Stomach smooth muscle (tissue), 2 donors: ENCODE measurements at regions not wholly inside any gene's neighbourhood (a gene's known extent, or its start where the extent isn't known, plus 50 kb on each side); places are given as distances from the start of the nearest gene placed in this dataset.

ENCODE experiments used
- H3K27ac ChIP-seq: one replicate; pipeline ENCODE4 v1.7.0; 2013; ENCODE audit warnings: mild to moderate bottlenecking, low read length, inconsistent platforms
- H3K27me3 ChIP-seq, 2 donors: one replicate each; pipeline ENCODE4 v1.7.0; 2013; ENCODE audit warnings: low read length in 2 of 2; ENCODE audit not compliant: insufficient read depth in 2 of 2, control insufficient read depth in 1 of 2
- H3K36me3 ChIP-seq, 2 donors: one replicate each; pipeline ENCODE4 v1.7.0; 2013; ENCODE audit warnings: low read length in 2 of 2; ENCODE audit not compliant: control insufficient read depth in 2 of 2, insufficient read depth in 2 of 2
- H3K4me1 ChIP-seq: one replicate; pipeline ENCODE4 v1.7.0; 2013; ENCODE audit warnings: low read length; ENCODE audit not compliant: control insufficient read depth, insufficient read depth
- H3K4me3 ChIP-seq, 2 donors: one replicate each; pipeline ENCODE4 v1.7.0; 2013; ENCODE audit warnings: low read length in 2 of 2
- H3K9ac ChIP-seq, 2 donors: one replicate each; pipeline ENCODE4 v1.7.0; 2013; ENCODE audit warnings: low read length in 2 of 2, mild to moderate bottlenecking in 1 of 2
- H3K9me3 ChIP-seq, 2 donors: one replicate each; pipeline ENCODE4 v1.7.0; 2013; ENCODE audit warnings: low read length in 2 of 2; ENCODE audit not compliant: control insufficient read depth in 2 of 2
- donor health status: healthy.
- donor health status: Pancreatic carcinoma.

GRCh38 chr21:31554511-31555022, 104.9 kb upstream of the SOD1 start:
- Histone ChIP-seq H3K27me3 (peaks cover 28 to 32% of the 10 kb centered on the region in 2 donors), H3K9ac (no peak overlapping the region)

GRCh38 chr21:31553926-31554325, 105.6 kb upstream of the SOD1 start:
- H3K27ac ChIP-seq = no peak overlapping the region
- no peaks in the 10 kb centered on the region for H3K36me3 ChIP-seq
- H3K9ac ChIP-seq = no peak overlapping the region
- no peaks in the 10 kb centered on the region for H3K9me3 ChIP-seq
- H3K4me3 ChIP-seq = no peak overlapping the region
- peaks cover 26 to 32% of the 10 kb centered on the region in 2 donors for H3K27me3 ChIP-seq
- peaks cover 13% of the 10 kb centered on the region for H3K4me1 ChIP-seq

More at GRCh38 chr21:31554511-31555022, 104.9 kb upstream of the SOD1 start:
- peaks cover 19% of the 10 kb centered on the region for H3K4me1 ChIP-seq
- no peak overlapping the region for H3K27ac ChIP-seq
- no peaks in the 10 kb centered on the region for H3K9me3 ChIP-seq
- H3K36me3 ChIP-seq = no peaks in the 10 kb centered on the region
- no peak overlapping the region for H3K4me3 ChIP-seq

DNA sequence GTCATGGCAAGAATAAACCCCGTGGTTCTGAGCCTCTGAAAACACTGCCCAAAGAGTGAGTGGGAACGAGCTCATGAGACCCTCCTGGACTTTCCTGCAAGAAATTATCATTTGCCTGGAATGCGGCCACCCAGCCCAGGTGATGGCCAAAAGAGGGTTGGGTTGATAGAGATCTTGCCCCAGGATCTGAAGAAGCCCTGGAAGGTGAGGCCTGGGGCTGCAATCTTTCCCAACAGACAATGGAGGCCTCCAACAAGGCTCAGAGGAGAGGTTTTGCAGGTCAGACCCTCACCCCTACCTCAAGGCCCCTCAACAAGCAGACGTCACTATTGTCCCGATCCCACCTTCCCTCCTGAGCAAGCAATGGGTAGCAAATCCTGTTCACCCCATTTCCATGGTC, 106.0 kb upstream of the SOD1 start:
- Histone ChIP-seq H3K9me3 (no peaks in the 10 kb centered on the region), H3K4me1 (peaks cover 9% of the 10 kb centered on the region), H3K4me3 (no peak overlapping the region), H3K27me3 (peaks cover 25 to 32% of the 10 kb centered on the region in 2 donors), H3K36me3 (no peaks in the 10 kb centered on the region), H3K27ac (no peak overlapping the region), H3K9ac (no peak overlapping the region)

DNA sequence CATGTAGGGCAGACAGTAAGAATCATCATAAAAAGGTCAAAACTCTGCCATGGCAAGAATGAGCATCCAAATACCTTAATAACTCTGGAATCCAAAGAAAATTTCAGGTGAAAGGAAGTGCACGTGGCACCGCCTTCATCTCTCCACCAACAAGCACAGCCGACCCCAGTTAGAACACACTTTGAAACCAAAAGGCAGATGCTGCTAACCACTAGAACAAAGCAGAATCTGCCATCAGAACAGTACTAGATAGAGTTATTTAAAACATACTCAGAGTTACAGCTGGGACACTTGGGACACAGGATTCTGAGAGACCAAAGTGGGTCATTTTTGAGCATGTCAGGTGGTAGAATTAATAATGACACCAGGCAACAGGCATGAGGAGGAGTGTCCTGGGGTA, 106.7 kb upstream of the SOD1 start:
- Histone ChIP-seq H3K4me3 (no peak overlapping the region), H3K4me1 (peaks cover 5% of the 10 kb centered on the region), H3K27me3 (peaks cover 23 to 26% of the 10 kb centered on the region in 2 donors), H3K9ac (no peak overlapping the region), H3K27ac (no peak overlapping the region), H3K9me3 (no peaks in the 10 kb centered on the region), H3K36me3 (no peaks in the 10 kb centered on the region)

DNA sequence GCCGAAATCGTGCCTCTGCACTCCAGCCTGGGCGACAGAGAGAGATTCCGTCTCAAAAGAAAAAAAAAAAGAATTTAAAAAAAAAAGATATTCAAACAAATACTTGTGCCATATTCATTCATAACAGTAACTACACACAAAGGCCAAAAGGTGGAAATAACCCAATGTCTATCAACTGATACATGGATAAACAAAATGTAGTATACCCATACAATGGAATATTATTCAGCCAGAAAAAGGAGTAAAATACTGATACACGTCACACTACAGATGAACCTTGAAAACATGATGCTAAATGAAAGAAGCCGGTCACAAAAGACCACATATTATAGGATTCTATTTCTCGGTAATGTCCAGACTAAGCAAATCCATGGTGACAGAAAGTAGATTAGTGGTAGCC, 109.4 kb upstream of the SOD1 start:
- Histone ChIP-seq H3K27me3 (peaks cover 0 to 6% of the 10 kb centered on the region in 2 donors), H3K27ac (no peak overlapping the region), H3K9ac (no peak overlapping the region), H3K9me3 (no peaks in the 10 kb centered on the region), H3K36me3 (no peaks in the 10 kb centered on the region), H3K4me1 (no peaks in the 10 kb centered on the region), H3K4me3 (no peak overlapping the region)

GRCh38 chr21:31548688-31549087, 110.8 kb upstream of the SOD1 start:
- H3K27me3 ChIP-seq = peaks cover 0 to 6% of the 10 kb centered on the region in 2 donors
- H3K9me3 ChIP-seq = no peaks in the 10 kb centered on the region

GRCh38 chr21:31546443-31547170, 112.9 kb upstream of the SOD1 start:
- H3K4me3 ChIP-seq = no peak overlapping the region
- no peaks in the 10 kb centered on the region for H3K4me1 ChIP-seq
- H3K27ac ChIP-seq = no peak overlapping the region
- peaks cover 0 to 2% of the 10 kb centered on the region in 2 donors for H3K27me3 ChIP-seq
- H3K9me3 ChIP-seq = no peaks in the 10 kb centered on the region
- no peak overlapping the region for H3K9ac ChIP-seq
- H3K36me3 ChIP-seq = no peaks in the 10 kb centered on the region

More at GRCh38 chr21:31548688-31549087, 110.8 kb upstream of the SOD1 start:
- Histone ChIP-seq H3K36me3 (no peaks in the 10 kb centered on the region), H3K4me3 (no peak overlapping the region), H3K27ac (no peak overlapping the region), H3K9ac (no peak overlapping the region), H3K4me1 (no peaks in the 10 kb centered on the region)

DNA sequence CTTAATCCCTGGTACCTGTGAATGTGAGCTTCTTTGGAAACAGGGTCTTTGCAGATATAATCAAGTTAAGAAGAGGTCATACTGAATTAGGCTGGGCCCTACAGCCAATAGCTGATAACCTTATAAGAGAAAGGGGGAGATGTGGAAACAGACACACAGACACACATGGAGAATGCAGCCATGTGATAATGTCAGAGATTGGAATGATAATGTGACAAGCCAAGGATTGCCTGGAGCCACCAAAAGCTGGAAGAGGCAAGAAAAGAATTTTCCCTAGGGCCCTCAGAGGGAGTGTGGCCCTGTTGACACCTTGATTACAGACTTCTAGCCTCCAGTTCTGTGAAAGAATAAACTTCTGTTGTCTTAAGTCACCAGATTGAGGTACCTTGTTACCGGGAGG, 114.5 kb upstream of the SOD1 start:
- H3K27me3 ChIP-seq = peaks cover 0 to 2% of the 10 kb centered on the region in 2 donors
- H3K9me3 ChIP-seq = no peaks in the 10 kb centered on the region
- H3K36me3 ChIP-seq = no peaks in the 10 kb centered on the region
- no peaks in the 10 kb centered on the region for H3K4me1 ChIP-seq
- H3K27ac ChIP-seq = no peak overlapping the region
- no peak overlapping the region for H3K9ac ChIP-seq
- no peak overlapping the region for H3K4me3 ChIP-seq

DNA sequence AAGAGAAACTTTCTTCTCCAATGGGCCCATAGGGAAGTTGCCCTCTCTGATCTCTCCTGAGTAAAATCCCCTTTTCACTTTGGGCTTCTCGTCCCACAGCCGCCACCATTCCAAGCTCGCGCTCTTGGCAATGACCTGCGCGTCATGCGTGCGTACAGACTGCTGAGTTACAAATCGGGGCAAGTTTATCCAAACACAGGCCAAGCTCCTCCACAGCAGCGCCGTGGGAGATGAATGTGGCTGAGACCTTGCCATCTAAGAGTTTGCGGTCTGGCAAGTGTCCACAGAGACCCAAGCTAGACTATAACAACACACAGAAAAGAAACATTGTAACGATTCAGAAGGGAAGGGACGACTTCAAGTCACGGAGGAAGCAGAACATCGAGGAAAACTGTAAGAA, 116.3 kb upstream of the SOD1 start:
- Histone ChIP-seq H3K36me3 (no peaks in the 10 kb centered on the region), H3K4me1 (no peaks in the 10 kb centered on the region), H3K27ac (no peak overlapping the region), H3K4me3 (peak overlapping the region in 1 of 2 donors; percentile 22), H3K9me3 (no peaks in the 10 kb centered on the region), H3K27me3 (peaks cover 0 to 2% of the 10 kb centered on the region in 2 donors), H3K9ac (no peak overlapping the region)

DNA sequence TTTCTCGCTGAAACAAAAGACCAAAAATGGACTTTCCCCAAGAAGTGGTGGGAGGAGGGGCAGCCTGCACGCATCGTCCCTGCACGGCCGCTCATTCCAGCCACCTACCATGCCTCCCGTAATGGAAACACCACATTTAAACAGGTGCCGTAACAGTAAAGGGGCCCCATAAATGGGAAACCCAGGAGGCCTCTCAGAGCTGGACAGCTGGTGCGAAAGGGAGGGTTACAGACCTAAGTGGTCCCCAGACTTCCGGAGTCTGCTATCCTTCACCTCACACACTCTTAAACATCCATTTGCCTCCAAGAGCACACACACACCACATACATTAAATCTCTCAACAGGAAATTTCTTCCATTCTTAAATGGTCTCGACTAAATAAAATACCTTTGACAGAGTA, 120.7 kb upstream of the SOD1 start:
- H3K9ac ChIP-seq = no peak overlapping the region
- no peaks in the 10 kb centered on the region for H3K9me3 ChIP-seq
- no peak overlapping the region for H3K27ac ChIP-seq
- no peaks in the 10 kb centered on the region for H3K4me1 ChIP-seq
- H3K36me3 ChIP-seq = no peaks in the 10 kb centered on the region
- no peaks in the 10 kb centered on the region for H3K27me3 ChIP-seq
- no peak overlapping the region for H3K4me3 ChIP-seq

- no peak overlapping the region for H3K4me3 ChIP-seq
- no peak overlapping the region for H3K9ac ChIP-seq
- H3K9me3 ChIP-seq = no peaks in the 10 kb centered on the region
- no peaks in the 10 kb centered on the region for H3K36me3 ChIP-seq
- no peaks in the 10 kb centered on the region for H3K27me3 ChIP-seq
- H3K27ac ChIP-seq = no peak overlapping the region
- no peaks in the 10 kb centered on the region for H3K4me1 ChIP-seq
Measured at GRCh38 chr21:31537872-31538576, 121.5 kb upstream of the SOD1 start.
